BLaER1 treated with 17β-estradiol and CSF1 and Interleukin-3, amounts not matched to agents 10 nM and 100 nM (cell line): ENCODE measurements at regions not wholly inside any gene's neighbourhood (a gene's known extent, or its start where the extent isn't known, plus 50 kb on each side); places are given as distances from the start of the nearest gene placed in this dataset.
"Not testable (repeated sequence)": the region's sequence is repeated elsewhere in the genome, so short reads cannot be mapped to it uniquely, and the experiment has no call there.

Source experiments
- H3K27ac ChIP-seq, 11 experiments: shearing (Covaris generic); formaldehyde crosslinking; 2 replicates each; pipeline ENCODE4 v1.8.1; 2022
- H3K27me3 ChIP-seq, 11 experiments: shearing (Covaris generic); formaldehyde crosslinking; 2 replicates each; pipeline ENCODE4 v1.8.1; 2022
- H3K36me3 ChIP-seq, 11 experiments: shearing (Covaris generic); formaldehyde crosslinking; 2 replicates each; pipeline ENCODE4 v1.8.1; 2022
- H3K4me1 ChIP-seq, 10 experiments: shearing (Covaris generic); formaldehyde crosslinking; 2 replicates each; pipeline ENCODE4 v1.8.1; 2022
- H3K4me2 ChIP-seq, 11 experiments: shearing (Covaris generic); formaldehyde crosslinking; 2 replicates each; pipeline ENCODE4 v1.8.1; 2022
- H3K4me3 ChIP-seq, 10 experiments: shearing (Covaris generic); formaldehyde crosslinking; 2 replicates each; pipeline ENCODE4 v1.8.1; 2022
- H3K9ac ChIP-seq, 11 experiments: shearing (Covaris generic); formaldehyde crosslinking; 2 replicates each; pipeline ENCODE4 v1.8.1; 2022
- H3K9me3 ChIP-seq, 11 experiments: shearing (Covaris generic); formaldehyde crosslinking; replicated peaks in 1 of 11; 2 replicates each; pipeline ENCODE4 v1.8.1; 2022
- H4K20me1 ChIP-seq, 11 experiments: shearing (Covaris generic); formaldehyde crosslinking; 2 replicates each; pipeline ENCODE4 v1.8.1; 2022
- Cebpa-rat ChIP-seq, 11 experiments: shearing (Covaris generic); IDR thresholded peaks; 2 replicates each; pipeline ENCODE4 v1.8.1; 2022

- Histone ChIP-seq H3K9me3 (peaks cover 20 to 34% (median 23%) of the 10 kb centered on the region in 11 experiments), H3K27me3 (no peaks in the 10 kb centered on the region), H4K20me1 (no peaks in the 10 kb centered on the region), H3K4me3 (no peak overlapping the region), H3K4me1 (peaks cover 0 to 5% (median 0%) of the 10 kb centered on the region in 10 experiments; a peak in 2 of 20 replicates), H3K36me3 (no peaks in the 10 kb centered on the region), H3K4me2 (no peak overlapping the region), H3K9ac (no peak overlapping the region), H3K27ac (no peak overlapping the region)
- peak in 8 of 11 experiments; percentile 25 to 80 (median 54); a peak in 7 of 22 replicates for TF ChIP-seq Cebpa-rat (IDR thresholded peaks at IDR 0.05)
Observed at GRCh38 chr11:112706863-112707262, 254.4 kb upstream of the NCAM1 start.

GRCh38 chr11:112714340-112714739 lies 246.9 kb upstream of the NCAM1 start:
- not testable (repeated sequence) for H3K27me3 ChIP-seq, H3K9ac ChIP-seq, H4K20me1 ChIP-seq, H3K9me3 ChIP-seq, H3K4me1 ChIP-seq, H3K4me3 ChIP-seq, H3K4me2 ChIP-seq, H3K27ac ChIP-seq, H3K36me3 ChIP-seq

- no peak overlapping the region for H3K4me2 ChIP-seq
- no peak for TF ChIP-seq Cebpa-rat (IDR thresholded peaks at IDR 0.05)
- peaks cover 0 to 7% (median 0%) of the 10 kb centered on the region in 11 experiments; a peak in 1 of 22 replicates for H3K9me3 ChIP-seq
- no peaks in the 10 kb centered on the region for H3K36me3 ChIP-seq
- no peak overlapping the region for H3K4me3 ChIP-seq
- H3K27ac ChIP-seq: no peak overlapping the region
- no peak overlapping the region for H3K9ac ChIP-seq
- no peaks in the 10 kb centered on the region for H3K27me3 ChIP-seq
- no peaks in the 10 kb centered on the region for H3K4me1 ChIP-seq
- H4K20me1 ChIP-seq: no peaks in the 10 kb centered on the region
Observed at GRCh38 chr11:112715056-112715455, 246.2 kb upstream of the NCAM1 start.

GRCh38 chr11:112718483-112718882 lies 242.7 kb upstream of the NCAM1 start:
- no peak for TF ChIP-seq Cebpa-rat (IDR thresholded peaks at IDR 0.05)
- H3K9me3 ChIP-seq: peaks cover 0 to 7% (median 0%) of the 10 kb centered on the region in 11 experiments; a peak in 1 of 22 replicates
- no peaks in the 10 kb centered on the region for H3K4me1 ChIP-seq
- H3K4me3 ChIP-seq: no peak overlapping the region
- H3K27ac ChIP-seq: no peak overlapping the region
- H3K27me3 ChIP-seq: no peaks in the 10 kb centered on the region
- H4K20me1 ChIP-seq: no peaks in the 10 kb centered on the region
- no peak overlapping the region for H3K4me2 ChIP-seq
- no peaks in the 10 kb centered on the region for H3K36me3 ChIP-seq
- no peak overlapping the region for H3K9ac ChIP-seq

GRCh38 chr11:112719736-112720525 lies 241.3 kb upstream of the NCAM1 start:
- H3K9ac ChIP-seq: no peak overlapping the region
- peaks cover 0 to 7% (median 0%) of the 10 kb centered on the region in 11 experiments; a peak in 1 of 22 replicates for H3K9me3 ChIP-seq
- H3K4me1 ChIP-seq: no peaks in the 10 kb centered on the region
- no peaks in the 10 kb centered on the region for H3K27me3 ChIP-seq
- no peaks in the 10 kb centered on the region for H4K20me1 ChIP-seq
- TF ChIP-seq Cebpa-rat (IDR thresholded peaks at IDR 0.05): no peak
- H3K36me3 ChIP-seq: no peaks in the 10 kb centered on the region
- no peak overlapping the region for H3K4me3 ChIP-seq
- no peak overlapping the region for H3K4me2 ChIP-seq
- no peak overlapping the region for H3K27ac ChIP-seq

GRCh38 chr11:112722148-112722547 lies 239.1 kb upstream of the NCAM1 start:
- H3K4me2 ChIP-seq: no peak overlapping the region
- H3K9ac ChIP-seq: no peak overlapping the region
- H3K27ac ChIP-seq: no peak overlapping the region
- H3K27me3 ChIP-seq: no peaks in the 10 kb centered on the region
- no peak for TF ChIP-seq Cebpa-rat (IDR thresholded peaks at IDR 0.05)
- peaks cover 0 to 3% (median 0%) of the 10 kb centered on the region in 10 experiments; a peak in 4 of 20 replicates for H3K4me1 ChIP-seq
- H3K4me3 ChIP-seq: no peak overlapping the region
- no peaks in the 10 kb centered on the region for H4K20me1 ChIP-seq
- no peaks in the 10 kb centered on the region for H3K36me3 ChIP-seq
- peaks cover 0 to 7% (median 0%) of the 10 kb centered on the region in 11 experiments; a peak in 1 of 22 replicates for H3K9me3 ChIP-seq

GRCh38 chr11:112722876-112723275 lies 238.3 kb upstream of the NCAM1 start:
- no peaks in the 10 kb centered on the region for H3K27me3 ChIP-seq
- no peak overlapping the region for H3K4me2 ChIP-seq
- H3K36me3 ChIP-seq: no peaks in the 10 kb centered on the region
- peaks cover 0 to 7% (median 0%) of the 10 kb centered on the region in 11 experiments; a peak in 1 of 22 replicates for H3K9me3 ChIP-seq
- no peak overlapping the region for H3K4me3 ChIP-seq
- no peak overlapping the region for H3K27ac ChIP-seq
- no peaks in the 10 kb centered on the region for H4K20me1 ChIP-seq
- H3K4me1 ChIP-seq: peaks cover 0 to 10% (median 0%) of the 10 kb centered on the region in 10 experiments; a peak in 4 of 20 replicates
- no peak for TF ChIP-seq Cebpa-rat (IDR thresholded peaks at IDR 0.05)
- no peak overlapping the region for H3K9ac ChIP-seq

GRCh38 chr11:112723676-112724495 lies 237.3 kb upstream of the NCAM1 start:
- no peak overlapping the region for H3K4me2 ChIP-seq
- H3K9me3 ChIP-seq: peaks cover 0 to 7% (median 0%) of the 10 kb centered on the region in 11 experiments; a peak in 1 of 22 replicates

GRCh38 chr11:112724496-112724790 lies 236.8 kb upstream of the NCAM1 start:
- no peak overlapping the region for H3K4me3 ChIP-seq
- no peaks in the 10 kb centered on the region for H3K27me3 ChIP-seq
- no peaks in the 10 kb centered on the region for H3K36me3 ChIP-seq
- H3K27ac ChIP-seq: no peak overlapping the region
- H4K20me1 ChIP-seq: no peaks in the 10 kb centered on the region
- H3K4me1 ChIP-seq: peaks cover 0 to 10% (median 0%) of the 10 kb centered on the region in 10 experiments; a peak in 4 of 20 replicates
- H3K9me3 ChIP-seq: peaks cover 0 to 2% (median 0%) of the 10 kb centered on the region in 11 experiments; a peak in 1 of 22 replicates
- no peak for TF ChIP-seq Cebpa-rat (IDR thresholded peaks at IDR 0.05)
- no peak overlapping the region for H3K4me2 ChIP-seq
- no peak overlapping the region for H3K9ac ChIP-seq

More at GRCh38 chr11:112723676-112724495, 237.3 kb upstream of the NCAM1 start:
- no peaks in the 10 kb centered on the region for H3K36me3 ChIP-seq
- H4K20me1 ChIP-seq: no peaks in the 10 kb centered on the region
- TF ChIP-seq Cebpa-rat (IDR thresholded peaks at IDR 0.05): no peak
- no peak overlapping the region for H3K4me3 ChIP-seq
- no peaks in the 10 kb centered on the region for H3K27me3 ChIP-seq
- H3K4me1 ChIP-seq: peaks cover 0 to 10% (median 0%) of the 10 kb centered on the region in 10 experiments; a peak in 4 of 20 replicates
- H3K27ac ChIP-seq: no peak overlapping the region
- no peak overlapping the region for H3K9ac ChIP-seq
